Endothelial cell of umbilical vein (primary cell): ENCODE measurements at regions not wholly inside any gene's neighbourhood (a gene's known extent, or its start where the extent isn't known, plus 50 kb on each side); places are given as distances from the start of the nearest gene placed in this dataset.

ENCODE experiments used
- BruUV-seq: library from RNA; stranded (reverse); fragments of 400-500 nt; replicated peaks from 2 replicates; lab custom pipeline; 2021; lab: Mats Ljungman, UMichigan
- CTCF ChIA-PET: fragments of 300-600, 350-600 bp; sonication (Branson Sonifier 250); formaldehyde crosslinking; loops from one replicate; lab custom pipeline; 2021; ENCODE audit warnings: antibody characterized with exemption, inconsistent platforms; lab: Charles Lee
- POLR2A ChIA-PET: fragments of 300-600, 350-600 bp; sonication (Branson Sonifier 250); formaldehyde crosslinking; loops from one replicate; lab custom pipeline; 2021; ENCODE audit warnings: antibody characterized with exemption, inconsistent platforms; lab: Charles Lee
- DNase-seq: peaks from one replicate; pipeline ENCODE4 v3.0.0-alpha.2; 2011; ENCODE audit warnings: low read depth, low spot score
- FAIRE-seq: peaks from 2 replicates; lab custom pipeline; 2011; peaks lifted over from hg19 to GRCh38; lab: Jason Lieb, UNC
- H2AFZ ChIP-seq: 2 replicates; pipeline ENCODE4 v1.6.0; 2012; ENCODE audit warnings: low read depth, low read length, control low read depth, inconsistent platforms
- H3K27ac ChIP-seq: 2 replicates; pipeline ENCODE4 v1.5.1; 2011; ENCODE audit warnings: low read depth, mild to moderate bottlenecking, control low read depth, low read length, moderate library complexity; ENCODE audit not compliant: insufficient read depth
- H3K27me3 ChIP-seq, 2 experiments: 2 replicates each; pipeline versions ENCODE4 v1.6.0 to v1.6.1; 2011; ENCODE audit warnings: low read length in 2 of 2, mixed read lengths in 1 of 2; ENCODE audit not compliant: control insufficient read depth in 2 of 2, insufficient read depth in 2 of 2
- H3K36me3 ChIP-seq, 2 experiments: 2 replicates in 1 of 2; 3 replicates in 1 of 2; pipeline ENCODE4 v1.5.1; 2011; ENCODE audit warnings: low read length in 2 of 2, mild to moderate bottlenecking in 1 of 2, moderate library complexity in 1 of 2; ENCODE audit not compliant: control insufficient read depth in 2 of 2, insufficient read depth in 2 of 2; ENCODE audit errors: extremely low read depth in 1 of 2
- H3K4me1 ChIP-seq: 3 replicates; pipeline ENCODE4 v1.5.1; 2011; ENCODE audit warnings: mild to moderate bottlenecking, low read length; ENCODE audit not compliant: control insufficient read depth, insufficient read depth; ENCODE audit errors: extremely low read depth
- H3K4me2 ChIP-seq: 2 replicates; pipeline ENCODE4 v1.6.1; 2011; ENCODE audit warnings: low read length, control low read depth, mixed read lengths; ENCODE audit not compliant: insufficient read depth
- H3K4me3 ChIP-seq, 3 experiments: fragments of 200-600 bp in 1 of 3; sonication (generic), shearing (Covaris generic) in 1 of 3; replicated peaks in 1 of 3; 2 replicates each; pipeline ENCODE4 v1.5.1; 2011 to 2016; ENCODE audit warnings: control low read depth in 3 of 3, low read length in 3 of 3, mild to moderate bottlenecking in 2 of 3, inconsistent platforms in 1 of 3, low read depth in 1 of 3, moderate library complexity in 1 of 3; ENCODE audit not compliant: insufficient read depth in 1 of 3
- H3K79me2 ChIP-seq: 2 replicates; pipeline ENCODE4 v1.6.0; 2012; ENCODE audit warnings: low read length, inconsistent platforms; ENCODE audit not compliant: control insufficient read depth, insufficient read depth
- H3K9ac ChIP-seq: replicated peaks from 2 replicates; pipeline ENCODE3; 2011; ENCODE audit warnings: low read length, control low read depth; ENCODE audit not compliant: insufficient read depth; ENCODE audit errors: extremely low read depth
- H3K9me1 ChIP-seq: replicated peaks from 3 replicates; pipeline ENCODE4 v1.6.0; 2011; ENCODE audit warnings: mild to moderate bottlenecking, low read length; ENCODE audit not compliant: control insufficient read depth, insufficient read depth; ENCODE audit errors: extremely low read depth
- H3K9me3 ChIP-seq: replicated peaks from 2 replicates; pipeline ENCODE4 v1.5.1; 2012; ENCODE audit warnings: low read length, inconsistent platforms; ENCODE audit not compliant: control insufficient read depth, insufficient read depth
- H4K20me1 ChIP-seq: replicated peaks from 2 replicates; pipeline ENCODE3; 2011; ENCODE audit warnings: mild to moderate bottlenecking, low read length; ENCODE audit not compliant: control insufficient read depth, insufficient read depth; ENCODE audit errors: extremely low read depth
- EZH2 ChIP-seq: IDR thresholded peaks from 2 replicates; pipeline ENCODE4 v1.6.1; 2012; ENCODE audit warnings: borderline replicate concordance, low read depth, mild to moderate bottlenecking, moderate library complexity, low read length, inconsistent platforms; ENCODE audit not compliant: severe bottlenecking
- FOS ChIP-seq: IDR thresholded peaks from 2 replicates; pipeline ENCODE4 v1.6.1; 2011; ENCODE audit warnings: mild to moderate bottlenecking, low read length, moderate library complexity, borderline replicate concordance; ENCODE audit not compliant: insufficient read depth
- GATA2 ChIP-seq: IDR thresholded peaks from 2 replicates; pipeline ENCODE4 v1.7.0; 2011; ENCODE audit warnings: low read depth, mild to moderate bottlenecking, moderate library complexity, mixed read lengths, low read length; ENCODE audit not compliant: insufficient read length, insufficient read depth
- JUN ChIP-seq: IDR thresholded peaks from 2 replicates; pipeline ENCODE4 v1.6.1; 2011; ENCODE audit warnings: borderline replicate concordance, low read depth; ENCODE audit not compliant: insufficient read length, insufficient read depth
- MAX ChIP-seq: IDR thresholded peaks from 2 replicates; pipeline ENCODE4 v1.6.1; 2011; ENCODE audit not compliant: insufficient read depth, insufficient read length
- MYC ChIP-seq: IDR thresholded peaks from one replicate; pipeline ENCODE4 v1.6.1; 2011; ENCODE audit warnings: mild to moderate bottlenecking, low read depth, low read length
- POLR2A ChIP-seq: IDR thresholded peaks from 2 replicates; pipeline ENCODE4 v1.6.1; 2012; ENCODE audit warnings: low read depth, mild to moderate bottlenecking, control low read depth, low read length
- POLR2AphosphoS5 ChIP-seq: IDR thresholded peaks from 2 replicates; pipeline ENCODE4 v1.6.1; 2012; ENCODE audit warnings: low read depth, mild to moderate bottlenecking, control low read depth, low read length, moderate library complexity; ENCODE audit not compliant: insufficient read depth
- dilution Hi-C: fragments of 300-500 bp; cut with MboI; formaldehyde crosslinking; loops from one replicate; pipeline ENCODE4 v1.15.0; 2019; ENCODE audit warnings: low sequenced_read_pairs; ENCODE audit not compliant: extremely low pct_ligation_motif_present
- intact Hi-C: fragments of 100-400 bp; cut with micrococcal nuclease; formaldehyde crosslinking; loops from one replicate; pipeline ENCODE4 v1.10.0; 2022
- TF ChIP-seq, protein P1 (sequence below), 2 donors: IDR thresholded peaks; 1 replicate in 1 of 2; 2 replicates in 1 of 2; pipeline ENCODE4 v1.5.1; 2011; ENCODE audit warnings: low read length in 2 of 2, mild to moderate bottlenecking in 2 of 2, moderate library complexity in 2 of 2, control low read depth in 1 of 2, inconsistent platforms in 1 of 2, low read depth in 1 of 2; ENCODE audit not compliant: insufficient read depth in 1 of 2; ENCODE audit errors: extremely low read depth in 1 of 2

GRCh38 chr7:91353848-91354247, 89.6 kb downstream of the FZD1 start:
- Histone ChIP-seq H3K4me2 (no peak overlapping the region), H3K27me3 (no peaks in the 10 kb centered on the region), H3K4me1 (peaks cover 27% of the 10 kb centered on the region), H3K79me2 (no peaks in the 10 kb centered on the region), H3K9ac (no peak overlapping the region), H3K9me1 (no peaks in the 10 kb centered on the region), H3K9me3 (no peaks in the 10 kb centered on the region), H3K4me3 (no peak overlapping the region), H4K20me1 (no peaks in the 10 kb centered on the region), H3K27ac (no peak overlapping the region), H2AFZ (no peak overlapping the region), H3K36me3 (no peaks in the 10 kb centered on the region)
- BruUV-seq = no TSS peak
- intact Hi-C loops = no loop called here
- CTCF ChIA-PET = interaction anchor here (1.2 kb wide), 1 partner anchor 19 kb away, joined by 3 read pairs; no protein-coding TSS in a partner anchor
- POLR2A ChIA-PET = no interaction called here
- dilution Hi-C loops = no loop called here
- no peak for DNase-seq
- TF ChIP-seq MYC (no peak), POLR2AphosphoS5 (no peak), FOS (no peak), MAX (no peak), JUN (no peak), EZH2 (no peak), POLR2A (no peak), GATA2 (no peak)
- TF ChIP-seq, protein P1, sequence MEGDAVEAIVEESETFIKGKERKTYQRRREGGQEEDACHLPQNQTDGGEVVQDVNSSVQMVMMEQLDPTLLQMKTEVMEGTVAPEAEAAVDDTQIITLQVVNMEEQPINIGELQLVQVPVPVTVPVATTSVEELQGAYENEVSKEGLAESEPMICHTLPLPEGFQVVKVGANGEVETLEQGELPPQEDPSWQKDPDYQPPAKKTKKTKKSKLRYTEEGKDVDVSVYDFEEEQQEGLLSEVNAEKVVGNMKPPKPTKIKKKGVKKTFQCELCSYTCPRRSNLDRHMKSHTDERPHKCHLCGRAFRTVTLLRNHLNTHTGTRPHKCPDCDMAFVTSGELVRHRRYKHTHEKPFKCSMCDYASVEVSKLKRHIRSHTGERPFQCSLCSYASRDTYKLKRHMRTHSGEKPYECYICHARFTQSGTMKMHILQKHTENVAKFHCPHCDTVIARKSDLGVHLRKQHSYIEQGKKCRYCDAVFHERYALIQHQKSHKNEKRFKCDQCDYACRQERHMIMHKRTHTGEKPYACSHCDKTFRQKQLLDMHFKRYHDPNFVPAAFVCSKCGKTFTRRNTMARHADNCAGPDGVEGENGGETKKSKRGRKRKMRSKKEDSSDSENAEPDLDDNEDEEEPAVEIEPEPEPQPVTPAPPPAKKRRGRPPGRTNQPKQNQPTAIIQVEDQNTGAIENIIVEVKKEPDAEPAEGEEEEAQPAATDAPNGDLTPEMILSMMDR (IDR thresholded peaks at IDR 0.05; ENCODE audit: extremely low read depth in 1 of 2, insufficient read depth in 1 of 2, low read depth in 1 of 2, low read length in 2 of 2) = no peak
- no peak for FAIRE-seq
